Vagina (tissue), 2 donors: ENCODE measurements at regions not wholly inside any gene's neighbourhood (a gene's known extent, or its start where the extent isn't known, plus 50 kb on each side); places are given as distances from the start of the nearest gene placed in this dataset.

Experiments
- POLR2A ChIP-seq, 2 donors: fragments of 450-650 bp; IDR thresholded peaks; one replicate each; pipeline ENCODE4 v1.6.1; 2017; ENCODE audit warnings: antibody characterized with exemption in 2 of 2, mild to moderate bottlenecking in 2 of 2, moderate library complexity in 2 of 2
- POLR2AphosphoS5 ChIP-seq, 2 donors: sonication (generic); formaldehyde crosslinking; IDR thresholded peaks; one replicate each; pipeline ENCODE4 v1.9.0; 2017; ENCODE audit warnings: antibody characterized with exemption in 2 of 2, mild to moderate bottlenecking in 2 of 2, low read depth in 1 of 2; ENCODE audit not compliant: insufficient read depth in 1 of 2
- TF ChIP-seq, protein P1 (sequence below), 3 experiments: fragments of 450-650 bp in 2 of 3; fragments of 200-600 bp in 1 of 3; sonication (generic) in 1 of 3; IDR thresholded peaks; one replicate each; pipeline ENCODE4 v1.5.1; 2017 to 2019; ENCODE audit warnings: antibody characterized with exemption in 3 of 3, mild to moderate bottlenecking in 2 of 3, moderate library complexity in 2 of 3

DNA sequence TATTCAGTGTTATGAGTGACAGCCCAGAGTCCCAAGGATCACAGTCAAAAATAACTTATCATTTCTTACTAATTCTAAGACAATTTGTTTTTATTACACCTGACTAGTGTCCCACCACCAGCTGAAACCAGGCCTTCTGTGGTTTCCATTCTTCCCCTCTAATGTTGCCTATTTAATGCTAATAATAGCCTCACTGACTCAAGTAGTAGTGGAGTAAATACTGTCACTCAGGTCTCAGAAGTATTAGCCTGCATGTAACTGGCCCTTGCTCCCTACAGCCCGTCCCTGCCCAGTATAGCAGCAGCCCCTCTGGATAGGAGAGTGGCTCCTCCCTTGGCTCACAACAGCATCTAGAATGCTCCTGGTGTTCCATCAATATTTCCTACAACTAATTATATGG, 665.5 kb downstream of the NTRK3 start:
- TF ChIP-seq, protein P1, sequence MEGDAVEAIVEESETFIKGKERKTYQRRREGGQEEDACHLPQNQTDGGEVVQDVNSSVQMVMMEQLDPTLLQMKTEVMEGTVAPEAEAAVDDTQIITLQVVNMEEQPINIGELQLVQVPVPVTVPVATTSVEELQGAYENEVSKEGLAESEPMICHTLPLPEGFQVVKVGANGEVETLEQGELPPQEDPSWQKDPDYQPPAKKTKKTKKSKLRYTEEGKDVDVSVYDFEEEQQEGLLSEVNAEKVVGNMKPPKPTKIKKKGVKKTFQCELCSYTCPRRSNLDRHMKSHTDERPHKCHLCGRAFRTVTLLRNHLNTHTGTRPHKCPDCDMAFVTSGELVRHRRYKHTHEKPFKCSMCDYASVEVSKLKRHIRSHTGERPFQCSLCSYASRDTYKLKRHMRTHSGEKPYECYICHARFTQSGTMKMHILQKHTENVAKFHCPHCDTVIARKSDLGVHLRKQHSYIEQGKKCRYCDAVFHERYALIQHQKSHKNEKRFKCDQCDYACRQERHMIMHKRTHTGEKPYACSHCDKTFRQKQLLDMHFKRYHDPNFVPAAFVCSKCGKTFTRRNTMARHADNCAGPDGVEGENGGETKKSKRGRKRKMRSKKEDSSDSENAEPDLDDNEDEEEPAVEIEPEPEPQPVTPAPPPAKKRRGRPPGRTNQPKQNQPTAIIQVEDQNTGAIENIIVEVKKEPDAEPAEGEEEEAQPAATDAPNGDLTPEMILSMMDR (IDR thresholded peaks at IDR 0.05), result no peak
- TF ChIP-seq POLR2A (IDR thresholded peaks at IDR 0.05) (no peak), POLR2AphosphoS5 (IDR thresholded peaks at IDR 0.05; ENCODE audit: insufficient read depth in 1 of 2, low read depth in 1 of 2) (no peak)
